ENCODE measurements at regions not wholly inside any gene's neighbourhood (a gene's known extent, or its start where the extent isn't known, plus 50 kb on each side); places are given as distances from the start of the nearest gene placed in this dataset.

GRCh38 chr5:30001826-30002225 lies 1191.7 kb upstream of the CDH6 start (continued):
- TF ChIP-seq CHD7 (IDR thresholded peaks at IDR 0.05; ENCODE audit: insufficient replicate concordance, low read length): no peak
- no peak for TF ChIP-seq SUZ12 (IDR thresholded peaks at IDR 0.05; ENCODE audit: low read length)
- TF ChIP-seq TEAD4 (IDR thresholded peaks at IDR 0.05; ENCODE audit: low read depth, low read length): no peak
- no peak for TF ChIP-seq HDAC6 (IDR thresholded peaks at IDR 0.05; ENCODE audit: low read depth, low read length)
- no peak for TF ChIP-seq HDAC2 (IDR thresholded peaks at IDR 0.05; ENCODE audit: borderline replicate concordance in 1 of 2, low read depth in 2 of 2, low read length in 2 of 2)
- no peak for TF ChIP-seq MAX (IDR thresholded peaks at IDR 0.05)
- TF ChIP-seq BRCA1 (IDR thresholded peaks at IDR 0.05; ENCODE audit: low read depth, low read length): no peak
- TF ChIP-seq SIRT6 (IDR thresholded peaks at IDR 0.05; ENCODE audit: low read length): no peak
- no peak for TF ChIP-seq SP2 (IDR thresholded peaks at IDR 0.05; ENCODE audit: low read length)
- TF ChIP-seq POU5F1 (IDR thresholded peaks at IDR 0.05; ENCODE audit: low read depth, low read length): no peak
- TF ChIP-seq CHD2 (IDR thresholded peaks at IDR 0.05; ENCODE audit: low read length): no peak
- TF ChIP-seq NRF1 (IDR thresholded peaks at IDR 0.05; ENCODE audit: low read depth, low read length): no peak
- no peak for TF ChIP-seq SIN3A (conservative IDR thresholded peaks at IDR 0.05 in 1 of 2, IDR thresholded peaks at IDR 0.05 in 1 of 2; ENCODE audit: low read depth in 1 of 2, low read length in 2 of 2)

Data from H1 (cell line).